ENCODE measurements at regions not wholly inside any gene's neighbourhood (a gene's known extent, or its start where the extent isn't known, plus 50 kb on each side); places are given as distances from the start of the nearest gene placed in this dataset.

GRCh38 chr13:33642374-33643065 lies 175.4 kb upstream of the RFC3 start:
- TF ChIP-seq EZH2 (IDR thresholded peaks at IDR 0.05) (no peak), POLR2AphosphoS5 (IDR thresholded peaks at IDR 0.05; ENCODE audit: borderline replicate concordance, low read depth, low read length) (no peak)

Data from SK-N-MC (cell line).